Activated naive CD8-positive, alpha-beta T cell treated with anti-CD3 and anti-CD28 coated beads for 36 hours (primary cell): ENCODE measurements at regions not wholly inside any gene's neighbourhood (a gene's known extent, or its start where the extent isn't known, plus 50 kb on each side); places are given as distances from the start of the nearest gene placed in this dataset.
"Not testable (repeated sequence)": the region's sequence is repeated elsewhere in the genome, so short reads cannot be mapped to it uniquely, and the experiment has no call there.

Experiments
- DNase-seq: peaks from one replicate; pipeline ENCODE4 v3.0.0; 2021
- H3K27ac Mint-ChIP-seq: one replicate; pipeline ENCODE4 v1.8.0; 2022; ENCODE audit warnings: mild to moderate bottlenecking, moderate library complexity, mixed read lengths
- H3K27me3 Mint-ChIP-seq: one replicate; pipeline ENCODE4 v1.8.0; 2022; ENCODE audit warnings: mild to moderate bottlenecking, mixed read lengths
- H3K36me3 Mint-ChIP-seq: one replicate; pipeline ENCODE4 v1.8.0; 2021; ENCODE audit warnings: mild to moderate bottlenecking, mixed read lengths
- H3K4me1 Mint-ChIP-seq: one replicate; pipeline ENCODE4 v1.8.0; 2021; ENCODE audit warnings: mixed read lengths
- H3K4me3 Mint-ChIP-seq: one replicate; pipeline ENCODE4 v1.8.0; 2022; ENCODE audit warnings: mild to moderate bottlenecking, moderate library complexity, mixed read lengths
- H3K9me3 Mint-ChIP-seq: one replicate; pipeline ENCODE4 v1.8.0; 2022; ENCODE audit warnings: mixed read lengths

GRCh38 chr16:63462316-63462715 lies 1426.1 kb upstream of the CDH8 start:
- Mint-ChIP-seq H3K4me3 (no peak overlapping the region), H3K4me1 (no peaks in the 10 kb centered on the region), H3K27ac (no peak overlapping the region), H3K36me3 (no peaks in the 10 kb centered on the region), H3K9me3 (peaks cover 5% of the 10 kb centered on the region), H3K27me3 (no peaks in the 10 kb centered on the region)
- no peak for DNase-seq

- DNase-seq, result no peak
- H3K4me1 Mint-ChIP-seq, result no peaks in the 10 kb centered on the region
- peaks cover 5% of the 10 kb centered on the region for H3K9me3 Mint-ChIP-seq
- H3K4me3 Mint-ChIP-seq, result no peak overlapping the region
- no peak overlapping the region for H3K27ac Mint-ChIP-seq
- no peaks in the 10 kb centered on the region for H3K36me3 Mint-ChIP-seq
- H3K27me3 Mint-ChIP-seq, result no peaks in the 10 kb centered on the region
Measured at GRCh38 chr16:63461248-63461841, 1425.1 kb upstream of the CDH8 start.

- Mint-ChIP-seq H3K27me3 (no peaks in the 10 kb centered on the region), H3K36me3 (no peaks in the 10 kb centered on the region), H3K27ac (no peak overlapping the region), H3K9me3 (peaks cover 9% of the 10 kb centered on the region), H3K4me1 (no peaks in the 10 kb centered on the region), H3K4me3 (no peak overlapping the region)
- DNase-seq, result no peak
Measured at GRCh38 chr16:63458846-63459245, 1422.6 kb upstream of the CDH8 start.

- Mint-ChIP-seq H3K27ac (no peak overlapping the region), H3K36me3 (no peaks in the 10 kb centered on the region), H3K4me1 (no peaks in the 10 kb centered on the region), H3K9me3 (peaks cover 13% of the 10 kb centered on the region), H3K27me3 (no peaks in the 10 kb centered on the region), H3K4me3 (no peak overlapping the region)
- no peak for DNase-seq
Measured at GRCh38 chr16:63457869-63458268, 1421.6 kb upstream of the CDH8 start.

- no peak overlapping the region for H3K4me3 Mint-ChIP-seq
- H3K4me1 Mint-ChIP-seq, result no peaks in the 10 kb centered on the region
- DNase-seq, result no peak
- H3K27me3 Mint-ChIP-seq, result no peaks in the 10 kb centered on the region
- peaks cover 15% of the 10 kb centered on the region for H3K9me3 Mint-ChIP-seq
- no peaks in the 10 kb centered on the region for H3K36me3 Mint-ChIP-seq
- H3K27ac Mint-ChIP-seq, result no peak overlapping the region
Measured at GRCh38 chr16:63453261-63453660, 1417.0 kb upstream of the CDH8 start.

GRCh38 chr16:63447121-63447520 lies 1410.9 kb upstream of the CDH8 start:
- Mint-ChIP-seq H3K4me1 (no peaks in the 10 kb centered on the region), H3K9me3 (peaks cover 11% of the 10 kb centered on the region), H3K36me3 (no peaks in the 10 kb centered on the region), H3K27ac (no peak overlapping the region), H3K27me3 (no peaks in the 10 kb centered on the region), H3K4me3 (no peak overlapping the region)
- no peak for DNase-seq

GRCh38 chr16:63442246-63442645 lies 1406.0 kb upstream of the CDH8 start:
- Mint-ChIP-seq H3K36me3 (no peaks in the 10 kb centered on the region), H3K27ac (no peak overlapping the region), H3K4me3 (no peak overlapping the region), H3K4me1 (no peaks in the 10 kb centered on the region), H3K27me3 (no peaks in the 10 kb centered on the region), H3K9me3 (peaks cover 15% of the 10 kb centered on the region)
- no peak for DNase-seq

GRCh38 chr16:63426275-63426870 lies 1390.1 kb upstream of the CDH8 start:
- no peak for DNase-seq
- Mint-ChIP-seq H3K4me1 (no peaks in the 10 kb centered on the region), H3K36me3 (no peaks in the 10 kb centered on the region), H3K9me3 (peaks cover 13% of the 10 kb centered on the region), H3K27ac (no peak overlapping the region), H3K4me3 (no peak overlapping the region), H3K27me3 (no peaks in the 10 kb centered on the region)

- H3K9me3 Mint-ChIP-seq, result peaks cover 13% of the 10 kb centered on the region
- no peak overlapping the region for H3K4me3 Mint-ChIP-seq
- no peaks in the 10 kb centered on the region for H3K36me3 Mint-ChIP-seq
- no peaks in the 10 kb centered on the region for H3K27me3 Mint-ChIP-seq
- DNase-seq, result no peak
- no peaks in the 10 kb centered on the region for H3K4me1 Mint-ChIP-seq
- no peak overlapping the region for H3K27ac Mint-ChIP-seq
Measured at GRCh38 chr16:63422715-63423114, 1386.5 kb upstream of the CDH8 start.

- Mint-ChIP-seq H3K27ac (no peak overlapping the region), H3K4me3 (no peak overlapping the region), H3K27me3 (no peaks in the 10 kb centered on the region), H3K4me1 (no peaks in the 10 kb centered on the region), H3K36me3 (no peaks in the 10 kb centered on the region), H3K9me3 (peaks cover 12% of the 10 kb centered on the region)
- no peak for DNase-seq
Measured at GRCh38 chr16:63416712-63417111, 1380.5 kb upstream of the CDH8 start.

- H3K4me1 Mint-ChIP-seq, result no peaks in the 10 kb centered on the region
- H3K27me3 Mint-ChIP-seq, result no peaks in the 10 kb centered on the region
- no peak overlapping the region for H3K4me3 Mint-ChIP-seq
- peaks cover 14% of the 10 kb centered on the region for H3K9me3 Mint-ChIP-seq
- DNase-seq, result no peak
- no peaks in the 10 kb centered on the region for H3K36me3 Mint-ChIP-seq
- H3K27ac Mint-ChIP-seq, result no peak overlapping the region
Measured at GRCh38 chr16:63415014-63415413, 1378.8 kb upstream of the CDH8 start.

- H3K9me3 Mint-ChIP-seq, result peaks cover 8% of the 10 kb centered on the region
- H3K27ac Mint-ChIP-seq, result no peak overlapping the region
- DNase-seq, result no peak
- H3K4me3 Mint-ChIP-seq, result no peak overlapping the region
- no peaks in the 10 kb centered on the region for H3K4me1 Mint-ChIP-seq
- H3K27me3 Mint-ChIP-seq, result no peaks in the 10 kb centered on the region
- H3K36me3 Mint-ChIP-seq, result no peaks in the 10 kb centered on the region
Measured at GRCh38 chr16:63410594-63410993, 1374.4 kb upstream of the CDH8 start.

GRCh38 chr16:63403792-63404191 lies 1367.6 kb upstream of the CDH8 start:
- no peak for DNase-seq
- H3K9me3 Mint-ChIP-seq, result peaks cover 13% of the 10 kb centered on the region

GRCh38 chr16:63388277-63388676 lies 1352.0 kb upstream of the CDH8 start:
- not testable (repeated sequence) for H3K27me3 Mint-ChIP-seq, DNase-seq, H3K36me3 Mint-ChIP-seq, H3K27ac Mint-ChIP-seq, H3K4me3 Mint-ChIP-seq, H3K4me1 Mint-ChIP-seq, H3K9me3 Mint-ChIP-seq

More at GRCh38 chr16:63403792-63404191, 1367.6 kb upstream of the CDH8 start:
- Mint-ChIP-seq H3K36me3 (no peaks in the 10 kb centered on the region), H3K4me3 (no peak overlapping the region), H3K27ac (no peak overlapping the region), H3K27me3 (no peaks in the 10 kb centered on the region), H3K4me1 (no peaks in the 10 kb centered on the region)

- H3K4me1 Mint-ChIP-seq, result no peaks in the 10 kb centered on the region
- no peaks in the 10 kb centered on the region for H3K36me3 Mint-ChIP-seq
- H3K4me3 Mint-ChIP-seq, result no peak overlapping the region
- H3K27ac Mint-ChIP-seq, result no peak overlapping the region
- H3K27me3 Mint-ChIP-seq, result no peaks in the 10 kb centered on the region
- H3K9me3 Mint-ChIP-seq, result peaks cover 7% of the 10 kb centered on the region
- DNase-seq, result no peak
Measured at GRCh38 chr16:63385714-63386432, 1349.6 kb upstream of the CDH8 start.

GRCh38 chr16:63373744-63374143 lies 1337.5 kb upstream of the CDH8 start:
- DNase-seq, result no peak
- no peak overlapping the region for H3K27ac Mint-ChIP-seq
- H3K36me3 Mint-ChIP-seq, result no peaks in the 10 kb centered on the region
- no peak overlapping the region for H3K4me3 Mint-ChIP-seq
- no peaks in the 10 kb centered on the region for H3K4me1 Mint-ChIP-seq
- H3K27me3 Mint-ChIP-seq, result no peaks in the 10 kb centered on the region
- peaks cover 5% of the 10 kb centered on the region for H3K9me3 Mint-ChIP-seq
